PC-9 (cell line): ENCODE measurements at regions not wholly inside any gene's neighbourhood (a gene's known extent, or its start where the extent isn't known, plus 50 kb on each side); places are given as distances from the start of the nearest gene placed in this dataset.

Experiments
- BruUV-seq: library from RNA; stranded (reverse); fragments of 400-500 nt; replicated peaks from 2 replicates; lab custom pipeline; 2021; lab: Mats Ljungman, UMichigan
- CTCF ChIA-PET: fragments of 300-600 bp; sonication (Branson Sonifier 250); formaldehyde crosslinking; loops from one replicate; lab custom pipeline; 2022; ENCODE audit warnings: antibody characterized with exemption; lab: Charles Lee
- POLR2A ChIA-PET: fragments of 300-600 bp; sonication (Branson Sonifier 250); formaldehyde crosslinking; loops from one replicate; lab custom pipeline; 2022; ENCODE audit warnings: antibody characterized with exemption; ENCODE audit not compliant: unreplicated experiment; lab: Charles Lee
- DNase-seq, 2 experiments: peaks; one replicate each; pipeline versions ENCODE4 v3.0.0 to v3.0.0-alpha.2; 2015 to 2022; ENCODE audit warnings: mixed read lengths in 1 of 2
- H2AFZ ChIP-seq: fragments of 200-600 bp; sonication (generic); 2 replicates; pipeline ENCODE4 v1.8.1; 2017; ENCODE audit warnings: antibody characterized with exemption
- H3F3A ChIP-seq: fragments of 200-600 bp; sonication (generic); 2 replicates; pipeline ENCODE4 v1.8.1; 2017; ENCODE audit warnings: antibody characterized with exemption, mild to moderate bottlenecking, low read depth; ENCODE audit not compliant: insufficient read depth
- H3K27ac ChIP-seq: fragments of 200-600 bp; sonication (generic); 2 replicates; pipeline ENCODE4 v1.6.1; 2016; ENCODE audit warnings: mixed run types
- H3K27me3 ChIP-seq: fragments of 200-600 bp; sonication (generic); 2 replicates; pipeline ENCODE4 v1.6.1; 2016; ENCODE audit warnings: low read depth, mixed run types; ENCODE audit not compliant: insufficient read depth
- H3K36me3 ChIP-seq: fragments of 200-600 bp; sonication (generic); 2 replicates; pipeline ENCODE4 v1.6.1; 2016; ENCODE audit warnings: low read depth, mixed run types
- H3K4me1 ChIP-seq: fragments of 200-600 bp; sonication (generic); replicated peaks from 2 replicates; pipeline ENCODE4 v1.6.1; 2016; ENCODE audit warnings: mixed run types; ENCODE audit not compliant: insufficient read depth
- H3K4me2 ChIP-seq: fragments of 200-600 bp; sonication (generic); 2 replicates; pipeline ENCODE4 v1.6.1; 2017; ENCODE audit warnings: mixed run types
- H3K4me3 ChIP-seq: fragments of 200-600 bp; sonication (generic); 2 replicates; pipeline ENCODE4 v1.6.1; 2016; ENCODE audit warnings: mixed run types
- H3K79me2 ChIP-seq: fragments of 200-600 bp; sonication (generic); 2 replicates; pipeline ENCODE4 v1.6.1; 2017; ENCODE audit warnings: low read depth, mixed run types
- H3K9me2 ChIP-seq: fragments of 200-600 bp; sonication (generic); 2 replicates; pipeline ENCODE4 v1.8.1; 2017; ENCODE audit warnings: mild to moderate bottlenecking; ENCODE audit not compliant: insufficient read depth
- H3K9me3 ChIP-seq: fragments of 200-600 bp; sonication (generic); 2 replicates; pipeline ENCODE4 v1.8.1; 2016; ENCODE audit warnings: low read depth; ENCODE audit not compliant: insufficient read depth
- H4K20me1 ChIP-seq: fragments of 200-600 bp; sonication (generic); 2 replicates; pipeline ENCODE4 v1.8.1; 2017; ENCODE audit not compliant: insufficient read depth
- CTCF ChIP-seq: fragments of 200-600 bp; sonication (generic); conservative IDR thresholded peaks from 2 replicates; pipeline ENCODE4 v1.6.1; 2017; ENCODE audit warnings: mixed run types, antibody characterized with exemption, mild to moderate bottlenecking, moderate library complexity
- EZH2 ChIP-seq: fragments of 200-600 bp; sonication (generic); IDR thresholded peaks from 2 replicates; pipeline ENCODE4 v1.8.0; 2017; ENCODE audit warnings: antibody characterized with exemption, low read depth
- intact Hi-C: fragments of 100-400 bp; cut with micrococcal nuclease; formaldehyde crosslinking; loops from one replicate; pipeline ENCODE4 v1.10.0; 2022; ENCODE audit not compliant: unreplicated experiment

GRCh38 chr16:8458481-8459046, 131.7 kb downstream of the TMEM114 start:
- H3K9me3 ChIP-seq: no peaks in the 10 kb centered on the region
- no TSS peak for BruUV-seq
- intact Hi-C loops: no loop called here
- H3F3A ChIP-seq: no peaks in the 10 kb centered on the region
- TF ChIP-seq EZH2: no peak
- no peak for TF ChIP-seq CTCF
- no peaks in the 10 kb centered on the region for H3K79me2 ChIP-seq
- no peak overlapping the region for H3K27ac ChIP-seq
- no peaks in the 10 kb centered on the region for H4K20me1 ChIP-seq
- no peaks in the 10 kb centered on the region for H3K36me3 ChIP-seq
- ChIA-PET POLR2A (no interaction called here), CTCF (no interaction called here)
- no peak overlapping the region for H2AFZ ChIP-seq
- peaks cover 16% of the 10 kb centered on the region for H3K27me3 ChIP-seq
- H3K9me2 ChIP-seq: no peaks in the 10 kb centered on the region
- H3K4me2 ChIP-seq: no peak overlapping the region
- DNase-seq: no peak
- no peaks in the 10 kb centered on the region for H3K4me1 ChIP-seq
- no peak overlapping the region for H3K4me3 ChIP-seq

- no peak overlapping the region for H3K4me3 ChIP-seq
- H2AFZ ChIP-seq: no peak overlapping the region
- no peaks in the 10 kb centered on the region for H3K79me2 ChIP-seq
- DNase-seq: no peak
- H3K4me2 ChIP-seq: no peak overlapping the region
- no peaks in the 10 kb centered on the region for H3K4me1 ChIP-seq
- peaks cover 8% of the 10 kb centered on the region for H3K27me3 ChIP-seq
- TF ChIP-seq CTCF: no peak
- TF ChIP-seq EZH2: no peak
- CTCF ChIA-PET: no interaction called here
- intact Hi-C loops: no loop called here
- POLR2A ChIA-PET: interaction anchor here (0.6 kb wide), 2 partner anchors 58 to 152 kb away, joined by 4 to 9 read pairs; no protein-coding TSS in a partner anchor
- BruUV-seq: no TSS peak
- H3K27ac ChIP-seq: no peak overlapping the region
- no peaks in the 10 kb centered on the region for H3F3A ChIP-seq
- no peaks in the 10 kb centered on the region; the same call in 1 of the 2 replicates for H3K9me2 ChIP-seq
- no peaks in the 10 kb centered on the region for H4K20me1 ChIP-seq
- H3K36me3 ChIP-seq: no peaks in the 10 kb centered on the region
- no peaks in the 10 kb centered on the region; the same call in 1 of the 2 replicates for H3K9me3 ChIP-seq
Observed at GRCh38 chr16:8453359-8453758, 137.0 kb downstream of the TMEM114 start.

GRCh38 chr16:8452941-8453340, 137.4 kb downstream of the TMEM114 start:
- H3K4me3 ChIP-seq: no peak overlapping the region
- ChIA-PET POLR2A (interaction anchor here (0.6 kb wide), 1 partner anchor 153 kb away, joined by 4 read pairs; no protein-coding TSS in a partner anchor), CTCF (no interaction called here)
- no peaks in the 10 kb centered on the region; the same call in 1 of the 2 replicates for H3K9me2 ChIP-seq
- intact Hi-C loops: no loop called here
- H3F3A ChIP-seq: no peaks in the 10 kb centered on the region
- no peaks in the 10 kb centered on the region; the same call in 1 of the 2 replicates for H3K9me3 ChIP-seq
- no peak overlapping the region for H3K27ac ChIP-seq
- no peaks in the 10 kb centered on the region for H3K4me1 ChIP-seq
- H2AFZ ChIP-seq: no peak overlapping the region
- BruUV-seq: no TSS peak
- H3K4me2 ChIP-seq: no peak overlapping the region
- H3K79me2 ChIP-seq: no peaks in the 10 kb centered on the region
- H3K27me3 ChIP-seq: peaks cover 13% of the 10 kb centered on the region
- no peak for TF ChIP-seq CTCF
- H3K36me3 ChIP-seq: no peaks in the 10 kb centered on the region
- no peaks in the 10 kb centered on the region for H4K20me1 ChIP-seq
- DNase-seq: no peak
